NCI-H1417 (cell line): ENCODE measurements at regions not wholly inside any gene's neighbourhood (a gene's known extent, or its start where the extent isn't known, plus 50 kb on each side); places are given as distances from the start of the nearest gene placed in this dataset.
"Not testable (repeated sequence)": the region's sequence is repeated elsewhere in the genome, so short reads cannot be mapped to it uniquely, and the experiment has no call there.

ENCODE experiments used
- DNase-seq, 3 experiments: peaks; one replicate each; lab custom pipeline; 2025; lab: John Stamatoyannopoulos, UW

- DNase-seq: no peak
Measured at GRCh38 chr4:124943145-124943889, 230.8 kb upstream of the ANKRD50 start.

- no peak for DNase-seq
Measured at GRCh38 chr4:124941267-124941666, 228.7 kb upstream of the ANKRD50 start.

- peak in 1 of 3 experiments; percentile 19 for DNase-seq
Measured at GRCh38 chr4:124940387-124940786, 227.9 kb upstream of the ANKRD50 start.

GRCh38 chr4:124939908-124940307, 227.4 kb upstream of the ANKRD50 start:
- peak in 1 of 3 experiments; percentile 66 for DNase-seq

- DNase-seq: no peak
Measured at GRCh38 chr4:124938836-124939235, 226.3 kb upstream of the ANKRD50 start.

GRCh38 chr4:124937993-124938392, 225.5 kb upstream of the ANKRD50 start:
- DNase-seq: no peak

GRCh38 chr4:124936427-124936826, 223.9 kb upstream of the ANKRD50 start:
- DNase-seq: peak in 2 of 3 experiments; percentile 20 to 75

- DNase-seq: peak in 1 of 3 experiments; percentile 54
Measured at GRCh38 chr4:124934916-124935315, 222.4 kb upstream of the ANKRD50 start.

GRCh38 chr4:124933521-124933920, 221.0 kb upstream of the ANKRD50 start:
- DNase-seq: no peak

GRCh38 chr4:124932447-124932846, 219.9 kb upstream of the ANKRD50 start:
- no peak for DNase-seq

GRCh38 chr4:124931050-124931449, 218.5 kb upstream of the ANKRD50 start:
- no peak for DNase-seq

GRCh38 chr4:124922748-124923147, 210.2 kb upstream of the ANKRD50 start:
- DNase-seq: not testable (repeated sequence)

- no peak for DNase-seq
Measured at GRCh38 chr4:124918559-124919122, 206.1 kb upstream of the ANKRD50 start.

- no peak for DNase-seq
Measured at GRCh38 chr4:124915073-124915472, 202.5 kb upstream of the ANKRD50 start.

- no peak for DNase-seq
Measured at GRCh38 chr4:124913237-124913636, 200.7 kb upstream of the ANKRD50 start.

- DNase-seq: no peak
Measured at GRCh38 chr4:124910327-124910726, 197.8 kb upstream of the ANKRD50 start.

GRCh38 chr4:124907881-124908280, 195.3 kb upstream of the ANKRD50 start:
- DNase-seq: no peak

- no peak for DNase-seq
Measured at GRCh38 chr4:124905441-124905840, 192.9 kb upstream of the ANKRD50 start.

- peak in 1 of 3 experiments; percentile 19 for DNase-seq
Measured at GRCh38 chr4:124904723-124905388, 192.3 kb upstream of the ANKRD50 start.

- peak in 2 of 3 experiments; percentile 22 to 46 for DNase-seq
Measured at GRCh38 chr4:124903995-124904722, 191.6 kb upstream of the ANKRD50 start.

GRCh38 chr4:124902001-124902515, 189.5 kb upstream of the ANKRD50 start:
- DNase-seq: peak in 1 of 3 experiments; percentile 57

- DNase-seq: no peak
Measured at GRCh38 chr4:124899997-124900396, 187.5 kb upstream of the ANKRD50 start.
